ENCODE measurements at regions not wholly inside any gene's neighbourhood (a gene's known extent, or its start where the extent isn't known, plus 50 kb on each side); places are given as distances from the start of the nearest gene placed in this dataset.

GRCh38 chr3:176571926-176572325 lies 625.4 kb downstream of the TBL1XR1 start:
- H3K4me1 Mint-ChIP-seq (ENCODE audit: low read depth, unreplicated experiment), result peaks cover 11% of the 10 kb centered on the region
- TF ChIP-seq CTCF (IDR thresholded peaks at IDR 0.05; ENCODE audit: partially characterized antibody, unreplicated experiment), result no peak

GRCh38 chr3:176570992-176571391 lies 626.3 kb downstream of the TBL1XR1 start:
- Mint-ChIP-seq H3K4me3 (ENCODE audit: unreplicated experiment) (no peak overlapping the region), H3K9me3 (ENCODE audit: unreplicated experiment) (no peaks in the 10 kb centered on the region), H3K27me3 (ENCODE audit: unreplicated experiment) (no peaks in the 10 kb centered on the region), H3K36me3 (ENCODE audit: unreplicated experiment) (no peaks in the 10 kb centered on the region), H3K4me1 (ENCODE audit: low read depth, unreplicated experiment) (peaks cover 11% of the 10 kb centered on the region), H3K27ac (ENCODE audit: unreplicated experiment) (no peak overlapping the region)
- TF ChIP-seq CTCF (IDR thresholded peaks at IDR 0.05; ENCODE audit: partially characterized antibody, unreplicated experiment), result no peak
- DNase-seq, result no peak

More at GRCh38 chr3:176571926-176572325, 625.4 kb downstream of the TBL1XR1 start:
- no peaks in the 10 kb centered on the region for H3K27me3 Mint-ChIP-seq (ENCODE audit: unreplicated experiment)
- no peaks in the 10 kb centered on the region for H3K9me3 Mint-ChIP-seq (ENCODE audit: unreplicated experiment)
- no peak for DNase-seq
- no peak overlapping the region for H3K4me3 Mint-ChIP-seq (ENCODE audit: unreplicated experiment)
- H3K36me3 Mint-ChIP-seq (ENCODE audit: unreplicated experiment), result no peaks in the 10 kb centered on the region
- H3K27ac Mint-ChIP-seq (ENCODE audit: unreplicated experiment), result no peak overlapping the region

- H3K27me3 Mint-ChIP-seq (ENCODE audit: unreplicated experiment), result no peaks in the 10 kb centered on the region
- DNase-seq, result no peak
- no peaks in the 10 kb centered on the region for H3K9me3 Mint-ChIP-seq (ENCODE audit: unreplicated experiment)
- H3K4me1 Mint-ChIP-seq (ENCODE audit: low read depth, unreplicated experiment), result peaks cover 11% of the 10 kb centered on the region
- no peak for TF ChIP-seq CTCF (IDR thresholded peaks at IDR 0.05; ENCODE audit: partially characterized antibody, unreplicated experiment)
- H3K27ac Mint-ChIP-seq (ENCODE audit: unreplicated experiment), result no peak overlapping the region
- no peak overlapping the region for H3K4me3 Mint-ChIP-seq (ENCODE audit: unreplicated experiment)
- H3K36me3 Mint-ChIP-seq (ENCODE audit: unreplicated experiment), result no peaks in the 10 kb centered on the region
Observed at GRCh38 chr3:176568189-176568588, 629.1 kb downstream of the TBL1XR1 start.

GRCh38 chr3:176566757-176567156 lies 630.5 kb downstream of the TBL1XR1 start:
- Mint-ChIP-seq H3K27me3 (ENCODE audit: unreplicated experiment) (no peaks in the 10 kb centered on the region), H3K9me3 (ENCODE audit: unreplicated experiment) (no peaks in the 10 kb centered on the region), H3K4me1 (ENCODE audit: low read depth, unreplicated experiment) (peaks cover 7% of the 10 kb centered on the region), H3K36me3 (ENCODE audit: unreplicated experiment) (no peaks in the 10 kb centered on the region), H3K4me3 (ENCODE audit: unreplicated experiment) (no peak overlapping the region), H3K27ac (ENCODE audit: unreplicated experiment) (no peak overlapping the region)
- no peak for DNase-seq
- no peak for TF ChIP-seq CTCF (IDR thresholded peaks at IDR 0.05; ENCODE audit: partially characterized antibody, unreplicated experiment)

- H3K36me3 Mint-ChIP-seq (ENCODE audit: unreplicated experiment), result no peaks in the 10 kb centered on the region
- no peak for TF ChIP-seq CTCF (IDR thresholded peaks at IDR 0.05; ENCODE audit: partially characterized antibody, unreplicated experiment)
- H3K27ac Mint-ChIP-seq (ENCODE audit: unreplicated experiment), result no peak overlapping the region
- DNase-seq, result no peak
- no peak overlapping the region for H3K4me3 Mint-ChIP-seq (ENCODE audit: unreplicated experiment)
- H3K4me1 Mint-ChIP-seq (ENCODE audit: low read depth, unreplicated experiment), result no peaks in the 10 kb centered on the region
- no peaks in the 10 kb centered on the region for H3K9me3 Mint-ChIP-seq (ENCODE audit: unreplicated experiment)
- no peaks in the 10 kb centered on the region for H3K27me3 Mint-ChIP-seq (ENCODE audit: unreplicated experiment)
Observed at GRCh38 chr3:176562331-176562730, 635.0 kb downstream of the TBL1XR1 start.

Data from glutamatergic neuron (in vitro differentiated cells).